ENCODE measurements at regions not wholly inside any gene's neighbourhood (a gene's known extent, or its start where the extent isn't known, plus 50 kb on each side); places are given as distances from the start of the nearest gene placed in this dataset.

GRCh38 chr2:6788614-6789013 is 77.1 kb downstream of the CMPK2 start:
- ATAC-seq (replicated peaks in 1 of 2) = no peak
- Mint-ChIP-seq H3K4me3 (no peak overlapping the region), H3K4me1 (ENCODE audit: low read depth) (peaks cover 5% of the 10 kb centered on the region), H3K36me3 (ENCODE audit: insufficient read depth in 2 of 2) (no peaks in the 10 kb centered on the region), H3K27ac (no peak overlapping the region), H3K9me3 (peaks cover 0 to 1% of the 10 kb centered on the region in 2 donors), H3K27me3 (ENCODE audit: low read depth) (peaks cover 8% of the 10 kb centered on the region)
- DNase-seq = no peak

DNA sequence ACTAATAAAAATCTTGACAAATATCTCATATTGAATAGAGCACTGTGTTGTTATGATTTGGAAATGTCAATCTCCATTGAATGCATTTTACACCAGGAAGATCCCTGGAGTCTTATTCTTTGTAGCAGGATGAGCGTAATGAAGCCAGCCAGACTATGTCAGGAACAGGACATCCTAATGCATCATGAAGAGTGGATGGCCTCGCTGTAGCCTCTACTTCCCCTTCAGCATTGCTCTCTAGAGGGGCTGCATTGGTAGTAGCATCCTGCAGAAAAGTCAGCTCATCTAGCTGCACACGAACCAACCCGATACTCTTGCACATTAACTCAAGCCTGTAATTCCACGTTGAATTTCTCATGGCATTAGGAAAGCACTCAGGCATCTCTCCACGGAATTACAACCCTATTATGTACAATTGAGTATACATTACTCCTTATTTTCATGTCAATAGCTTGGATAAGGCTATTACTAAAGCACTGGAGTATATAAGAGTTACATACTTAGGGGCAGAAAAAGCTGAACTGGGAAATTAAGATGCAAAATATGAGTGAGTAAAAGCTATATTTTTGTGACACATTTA is 76.1 kb downstream of the CMPK2 start:
- Mint-ChIP-seq H3K27ac (no peak overlapping the region), H3K4me3 (no peak overlapping the region), H3K27me3 (ENCODE audit: low read depth) (peaks cover 8% of the 10 kb centered on the region), H3K9me3 (peaks cover 0 to 1% of the 10 kb centered on the region in 2 donors), H3K36me3 (ENCODE audit: insufficient read depth in 2 of 2) (no peaks in the 10 kb centered on the region), H3K4me1 (ENCODE audit: low read depth) (peaks cover 5% of the 10 kb centered on the region)
- DNase-seq = no peak
- no peak for ATAC-seq (replicated peaks in 1 of 2)

DNA sequence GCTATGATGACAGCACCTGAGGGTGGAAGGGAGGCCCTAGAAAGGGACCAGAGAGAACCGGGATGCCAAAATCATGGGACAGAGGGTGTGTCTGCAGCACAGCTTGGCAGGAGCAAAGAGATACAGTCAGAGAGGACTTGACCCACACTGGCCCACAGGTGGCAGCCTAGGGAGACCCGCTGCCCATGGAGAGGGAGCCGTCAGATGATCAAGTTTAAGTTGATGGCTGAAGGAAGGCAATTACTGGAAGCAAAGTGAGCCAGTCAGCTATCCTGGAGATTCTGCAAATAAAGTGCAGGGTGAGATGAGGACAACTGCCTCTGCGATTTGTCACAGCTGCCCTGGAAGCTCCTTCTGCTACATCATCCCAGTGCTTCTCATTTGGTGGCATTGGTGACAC is 74.0 kb downstream of the CMPK2 start:
- no peak for ATAC-seq (replicated peaks in 1 of 2)
- Mint-ChIP-seq H3K4me1 (ENCODE audit: low read depth) (peaks cover 2% of the 10 kb centered on the region), H3K9me3 (no peaks in the 10 kb centered on the region), H3K27me3 (ENCODE audit: low read depth) (peaks cover 8% of the 10 kb centered on the region), H3K36me3 (ENCODE audit: insufficient read depth in 2 of 2) (no peaks in the 10 kb centered on the region), H3K4me3 (no peak overlapping the region), H3K27ac (no peak overlapping the region)
- no peak for DNase-seq

DNA sequence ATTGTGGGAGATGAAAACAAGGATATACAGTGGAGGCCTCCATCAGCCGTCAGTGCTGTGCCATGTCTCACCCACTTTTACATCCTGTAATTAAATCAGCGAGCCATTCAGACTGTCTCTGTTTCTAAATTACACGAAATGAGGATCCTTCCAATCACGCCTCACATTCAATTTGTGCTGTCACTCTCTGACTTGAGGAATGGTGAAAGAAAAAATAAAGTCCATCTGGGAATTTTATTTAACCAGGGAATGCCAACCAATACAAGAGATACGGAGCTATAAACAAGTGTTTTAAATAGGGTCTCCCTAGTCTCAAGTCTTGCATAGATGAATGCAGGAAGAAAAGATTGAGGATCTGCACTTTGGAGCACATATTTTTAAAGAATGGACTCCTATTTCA is 72.8 kb downstream of the CMPK2 start:
- Mint-ChIP-seq H3K9me3 (no peaks in the 10 kb centered on the region), H3K36me3 (ENCODE audit: insufficient read depth in 2 of 2) (no peaks in the 10 kb centered on the region), H3K27me3 (ENCODE audit: low read depth) (peaks cover 8% of the 10 kb centered on the region), H3K4me3 (no peak overlapping the region), H3K4me1 (ENCODE audit: low read depth) (no peaks in the 10 kb centered on the region), H3K27ac (no peak overlapping the region)
- ATAC-seq (replicated peaks in 1 of 2) (no peak), DNase-seq (no peak)

GRCh38 chr2:6793371-6793770 is 72.3 kb downstream of the CMPK2 start:
- Mint-ChIP-seq H3K27me3 (ENCODE audit: low read depth) (peaks cover 8% of the 10 kb centered on the region), H3K9me3 (no peaks in the 10 kb centered on the region), H3K4me3 (no peak overlapping the region), H3K27ac (no peak overlapping the region), H3K4me1 (ENCODE audit: low read depth) (no peaks in the 10 kb centered on the region), H3K36me3 (ENCODE audit: insufficient read depth in 2 of 2) (no peaks in the 10 kb centered on the region)
- DNase-seq (no peak), ATAC-seq (replicated peaks in 1 of 2) (no peak)

GRCh38 chr2:6793913-6794312 is 71.8 kb downstream of the CMPK2 start:
- no peak for ATAC-seq (replicated peaks in 1 of 2)
- DNase-seq = no peak
- Mint-ChIP-seq H3K4me3 (no peak overlapping the region), H3K27ac (no peak overlapping the region), H3K4me1 (ENCODE audit: low read depth) (no peaks in the 10 kb centered on the region), H3K36me3 (ENCODE audit: insufficient read depth in 2 of 2) (no peaks in the 10 kb centered on the region), H3K27me3 (ENCODE audit: low read depth) (peaks cover 6% of the 10 kb centered on the region), H3K9me3 (no peaks in the 10 kb centered on the region)

DNA sequence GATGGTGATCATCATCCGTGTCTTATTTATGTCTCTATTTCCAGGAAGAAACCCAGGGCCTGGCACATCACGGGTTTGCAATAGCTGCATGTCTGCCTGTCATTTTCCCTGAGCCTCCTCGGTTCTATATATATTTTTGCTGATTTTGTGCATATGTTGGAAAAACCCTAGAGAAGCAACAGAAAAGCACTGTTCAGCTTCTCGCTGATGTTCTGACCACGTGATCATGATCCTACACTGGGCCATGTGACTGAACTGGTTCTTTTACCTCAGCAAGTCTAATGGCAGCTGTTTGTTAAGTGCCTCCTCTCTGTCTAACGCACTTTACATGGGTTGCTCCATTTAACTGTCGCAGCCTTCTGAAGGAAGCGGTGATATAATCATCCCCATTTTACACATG is 71.3 kb downstream of the CMPK2 start:
- ATAC-seq (replicated peaks in 1 of 2) (no peak), DNase-seq (no peak)
- Mint-ChIP-seq H3K27ac (no peak overlapping the region), H3K27me3 (ENCODE audit: low read depth) (peaks cover under 1% of the 10 kb centered on the region), H3K9me3 (no peaks in the 10 kb centered on the region), H3K36me3 (ENCODE audit: insufficient read depth in 2 of 2) (no peaks in the 10 kb centered on the region), H3K4me3 (no peak overlapping the region), H3K4me1 (ENCODE audit: low read depth) (no peaks in the 10 kb centered on the region)
